OCI-LY3 (cell line): ENCODE measurements at regions not wholly inside any gene's neighbourhood (a gene's known extent, or its start where the extent isn't known, plus 50 kb on each side); places are given as distances from the start of the nearest gene placed in this dataset.

ENCODE experiments used
- H2AFZ ChIP-seq: fragments of 200-600, 300-600 bp; shearing (Covaris generic); 2 replicates; pipeline ENCODE4 v1.6.0; 2014; ENCODE audit warnings: antibody characterized with exemption, low read depth, low read length
- H3K27ac ChIP-seq: fragments of 200-600, 300-600 bp; sonication (generic); 2 replicates; pipeline ENCODE4 v1.5.1; 2014; ENCODE audit warnings: mild to moderate bottlenecking, low read length, moderate library complexity, mixed read lengths
- H3K27me3 ChIP-seq: fragments of 200-600, 300-600 bp; sonication (generic); 2 replicates; pipeline ENCODE4 v1.6.1; 2014; ENCODE audit warnings: low read depth, low read length, mixed read lengths
- H3K36me3 ChIP-seq: fragments of 200-600, 300-600 bp; sonication (generic); replicated peaks from 2 replicates; pipeline ENCODE3; 2014; ENCODE audit warnings: low read depth, low read length, mixed read lengths
- H3K4me1 ChIP-seq: fragments of 300-600, 200-600 bp; sonication (generic); 2 replicates; pipeline ENCODE4 v1.6.1; 2014; ENCODE audit warnings: low read length, mixed read lengths
- H3K4me2 ChIP-seq: fragments of 200-600, 300-600 bp; sonication (generic); 2 replicates; pipeline ENCODE4 v1.6.1; 2014; ENCODE audit warnings: low read length, mixed read lengths
- H3K4me3 ChIP-seq: fragments of 300-600, 200-600 bp; sonication (generic); 2 replicates; pipeline ENCODE4 v1.5.1; 2014; ENCODE audit warnings: antibody characterized with exemption, mild to moderate bottlenecking, low read length, moderate library complexity
- H3K79me2 ChIP-seq: fragments of 300-600, 200-600 bp; shearing (Covaris generic); 2 replicates; pipeline ENCODE4 v1.6.1; 2014; ENCODE audit warnings: mild to moderate bottlenecking, low read length, mixed read lengths
- H3K9ac ChIP-seq: fragments of 300-600, 200-600 bp; shearing (Covaris generic); 2 replicates; pipeline ENCODE4 v1.6.0; 2014; ENCODE audit warnings: mild to moderate bottlenecking, low read length, moderate library complexity
- H3K9me3 ChIP-seq: fragments of 200-600, 300-600 bp; shearing (Covaris generic); 2 replicates; pipeline ENCODE4 v1.6.1; 2014; ENCODE audit warnings: low read length, mixed read lengths; ENCODE audit not compliant: insufficient read depth
- H4K20me1 ChIP-seq: fragments of 200-600, 300-600 bp; sonication (generic); 2 replicates; pipeline ENCODE4 v1.6.1; 2016; ENCODE audit warnings: low read length, mixed read lengths; ENCODE audit not compliant: insufficient read depth
- EZH2phosphoT487 ChIP-seq: fragments of 200-600 bp; shearing (Covaris generic); IDR thresholded peaks from 2 replicates; pipeline ENCODE4 v1.6.1; 2018; ENCODE audit warnings: antibody characterized with exemption, mixed run types, low read depth
- TF ChIP-seq, protein P1 (sequence below): fragments of 200-600, 300-600 bp; sonication (generic); IDR thresholded peaks from 2 replicates; pipeline ENCODE4 v1.5.1; 2014; ENCODE audit warnings: antibody characterized with exemption, low read length, low read depth

DNA sequence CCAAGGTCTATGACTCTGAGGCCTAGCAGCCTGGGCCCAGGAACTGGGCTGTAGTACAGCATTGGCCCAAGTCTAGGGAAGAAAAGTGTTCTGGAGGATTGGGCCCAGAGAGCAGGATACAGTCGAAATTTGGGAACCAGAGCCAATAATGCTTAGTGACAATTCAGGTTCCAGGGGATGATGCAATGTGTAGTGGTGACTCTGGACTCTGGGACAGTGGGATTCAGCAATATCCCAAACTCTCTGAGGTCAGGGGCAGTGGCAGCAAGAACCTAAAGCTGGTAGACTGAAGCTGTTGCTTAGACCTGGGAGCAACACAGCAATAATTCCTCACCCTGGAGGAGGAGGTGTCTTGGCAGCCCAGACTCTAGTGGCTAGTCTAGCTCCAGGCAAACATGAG, 545.5 kb upstream of the ARGLU1 start:
- no peak overlapping the region for H3K9ac ChIP-seq

DNA sequence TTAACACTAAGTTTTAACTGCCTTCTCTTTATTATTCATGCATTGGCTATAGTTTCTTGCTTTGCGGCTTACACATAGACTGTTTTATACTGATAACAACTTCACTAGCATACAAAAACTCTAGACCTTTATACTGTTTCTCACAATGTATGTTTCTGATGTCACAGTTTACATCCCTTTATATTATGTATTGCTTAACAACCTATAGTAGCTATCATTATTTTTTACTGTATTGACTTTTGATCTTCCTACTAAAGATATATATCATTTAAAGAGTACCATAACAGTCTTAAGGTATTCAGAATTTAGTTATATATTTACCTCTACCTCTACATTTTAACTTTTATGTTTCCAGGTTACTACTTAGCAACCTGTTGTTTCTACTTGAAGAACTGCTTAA, 543.3 kb upstream of the ARGLU1 start:
- Histone ChIP-seq H3K27me3 (no peaks in the 10 kb centered on the region), H3K36me3 (no peaks in the 10 kb centered on the region), H3K4me3 (no peak overlapping the region), H3K4me2 (no peak overlapping the region), H3K79me2 (no peaks in the 10 kb centered on the region), H4K20me1 (no peaks in the 10 kb centered on the region), H3K9me3 (peaks cover 5% of the 10 kb centered on the region), H3K27ac (no peak overlapping the region), H3K4me1 (no peaks in the 10 kb centered on the region), H2AFZ (no peak overlapping the region), H3K9ac (no peak overlapping the region)
- TF ChIP-seq, protein P1, sequence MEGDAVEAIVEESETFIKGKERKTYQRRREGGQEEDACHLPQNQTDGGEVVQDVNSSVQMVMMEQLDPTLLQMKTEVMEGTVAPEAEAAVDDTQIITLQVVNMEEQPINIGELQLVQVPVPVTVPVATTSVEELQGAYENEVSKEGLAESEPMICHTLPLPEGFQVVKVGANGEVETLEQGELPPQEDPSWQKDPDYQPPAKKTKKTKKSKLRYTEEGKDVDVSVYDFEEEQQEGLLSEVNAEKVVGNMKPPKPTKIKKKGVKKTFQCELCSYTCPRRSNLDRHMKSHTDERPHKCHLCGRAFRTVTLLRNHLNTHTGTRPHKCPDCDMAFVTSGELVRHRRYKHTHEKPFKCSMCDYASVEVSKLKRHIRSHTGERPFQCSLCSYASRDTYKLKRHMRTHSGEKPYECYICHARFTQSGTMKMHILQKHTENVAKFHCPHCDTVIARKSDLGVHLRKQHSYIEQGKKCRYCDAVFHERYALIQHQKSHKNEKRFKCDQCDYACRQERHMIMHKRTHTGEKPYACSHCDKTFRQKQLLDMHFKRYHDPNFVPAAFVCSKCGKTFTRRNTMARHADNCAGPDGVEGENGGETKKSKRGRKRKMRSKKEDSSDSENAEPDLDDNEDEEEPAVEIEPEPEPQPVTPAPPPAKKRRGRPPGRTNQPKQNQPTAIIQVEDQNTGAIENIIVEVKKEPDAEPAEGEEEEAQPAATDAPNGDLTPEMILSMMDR: no peak
- no peak for TF ChIP-seq EZH2phosphoT487

More for the DNA sequence above, 545.5 kb upstream of the ARGLU1 start:
- peaks cover 5% of the 10 kb centered on the region for H3K9me3 ChIP-seq
- H3K79me2 ChIP-seq: no peaks in the 10 kb centered on the region
- H2AFZ ChIP-seq: no peak overlapping the region
- no peak overlapping the region for H3K4me3 ChIP-seq
- no peaks in the 10 kb centered on the region for H4K20me1 ChIP-seq
- no peaks in the 10 kb centered on the region for H3K36me3 ChIP-seq
- TF ChIP-seq, protein P1: no peak
- TF ChIP-seq EZH2phosphoT487: no peak
- no peaks in the 10 kb centered on the region for H3K4me1 ChIP-seq
- no peak overlapping the region for H3K27ac ChIP-seq
- H3K27me3 ChIP-seq: no peaks in the 10 kb centered on the region
- no peak overlapping the region for H3K4me2 ChIP-seq

DNA sequence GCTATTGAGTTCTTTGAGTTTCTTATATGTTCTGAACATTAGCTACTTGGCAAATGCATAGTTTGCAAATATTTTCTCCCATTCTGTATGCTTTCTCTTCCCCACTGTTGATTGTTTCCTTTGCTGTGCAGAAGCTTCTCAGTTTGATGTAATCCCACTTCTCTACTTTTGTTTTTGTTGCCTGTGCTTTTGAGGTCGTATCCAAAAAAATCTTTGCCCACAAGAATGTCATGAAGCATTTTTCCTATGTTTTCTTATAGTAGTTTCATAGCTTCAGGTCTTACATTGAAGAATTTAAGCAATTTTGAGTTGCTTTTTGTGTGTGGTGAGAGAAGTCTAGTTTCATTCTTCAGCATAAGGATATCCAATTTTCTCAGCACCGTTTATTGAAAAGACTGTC, 536.7 kb upstream of the ARGLU1 start:
- Histone ChIP-seq H3K4me2 (no peak overlapping the region), H3K36me3 (no peaks in the 10 kb centered on the region), H2AFZ (no peak overlapping the region), H3K79me2 (no peaks in the 10 kb centered on the region), H3K4me3 (no peak overlapping the region), H3K9ac (no peak overlapping the region), H3K9me3 (peaks cover 5% of the 10 kb centered on the region), H4K20me1 (no peaks in the 10 kb centered on the region), H3K4me1 (no peaks in the 10 kb centered on the region), H3K27ac (no peak overlapping the region), H3K27me3 (no peaks in the 10 kb centered on the region)
- TF ChIP-seq EZH2phosphoT487: no peak
- TF ChIP-seq, protein P1: no peak

DNA sequence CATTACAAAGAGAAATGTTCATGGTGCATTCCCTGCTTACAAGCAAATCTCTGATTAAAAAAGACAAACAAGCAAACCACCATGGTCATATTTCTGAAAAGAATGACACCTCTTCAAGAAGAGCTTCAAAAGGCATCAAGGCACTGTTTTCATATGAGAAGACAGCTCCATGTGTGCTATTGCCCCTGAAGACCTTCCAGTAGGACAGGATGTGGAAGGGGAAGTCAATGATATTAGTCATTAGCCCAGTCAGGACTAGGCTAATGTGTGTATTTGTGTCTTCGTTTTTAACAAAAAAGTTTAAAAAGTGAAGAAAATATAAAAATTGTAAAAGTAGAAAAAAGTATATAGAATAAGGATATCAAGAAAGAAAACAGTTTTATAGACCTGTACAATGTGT, 534.7 kb upstream of the ARGLU1 start:
- TF ChIP-seq EZH2phosphoT487: no peak
- TF ChIP-seq, protein P1: no peak
- Histone ChIP-seq H3K79me2 (no peaks in the 10 kb centered on the region), H3K4me3 (no peak overlapping the region), H3K27ac (no peak overlapping the region), H3K36me3 (no peaks in the 10 kb centered on the region), H3K4me2 (no peak overlapping the region), H3K9me3 (no peaks in the 10 kb centered on the region), H4K20me1 (no peaks in the 10 kb centered on the region), H2AFZ (no peak overlapping the region), H3K27me3 (no peaks in the 10 kb centered on the region), H3K9ac (no peak overlapping the region), H3K4me1 (no peaks in the 10 kb centered on the region)
